Caco-2 (cell line): ENCODE measurements at regions not wholly inside any gene's neighbourhood (a gene's known extent, or its start where the extent isn't known, plus 50 kb on each side); places are given as distances from the start of the nearest gene placed in this dataset.

Source experiments
- BruUV-seq: library from RNA; stranded (reverse); fragments of 400-500 nt; replicated peaks from 2 replicates; lab custom pipeline; 2021; lab: Mats Ljungman, UMichigan
- CTCF ChIA-PET: fragments of 300-600 bp; sonication (Branson Sonifier 250); formaldehyde crosslinking; loops from one replicate; lab custom pipeline; 2022; ENCODE audit warnings: antibody characterized with exemption; lab: Charles Lee
- POLR2A ChIA-PET: fragments of 300-600 bp; sonication (Branson Sonifier 250); formaldehyde crosslinking; loops from one replicate; lab custom pipeline; 2022; ENCODE audit warnings: antibody characterized with exemption; lab: Charles Lee
- DNase-seq, 2 experiments: peaks; one replicate each; pipeline versions ENCODE4 v3.0.0 to v3.0.0-alpha.2; 2020 to 2022
- H3K27me3 ChIP-seq: replicated peaks from 2 replicates; pipeline ENCODE4 v1.6.0; 2011; ENCODE audit warnings: low read length; ENCODE audit not compliant: control insufficient read depth, insufficient read depth
- H3K36me3 ChIP-seq: 2 replicates; pipeline ENCODE4 v1.5.1; 2011; ENCODE audit warnings: low read length; ENCODE audit not compliant: control insufficient read depth, insufficient read depth
- H3K4me1 ChIP-seq: fragments of 250-450 bp; sonication (Bioruptor Pico); 2 replicates; pipeline ENCODE4 v1.5.1; 2020; ENCODE audit warnings: mild to moderate bottlenecking
- H3K4me3 ChIP-seq: 2 replicates; pipeline ENCODE4 v1.5.1; 2011; ENCODE audit warnings: low read depth, mild to moderate bottlenecking, control low read depth, low read length
- H3K9me3 ChIP-seq: fragments of 250-450 bp; sonication (Bioruptor Pico); 2 replicates; pipeline ENCODE4 v1.5.1; 2020; ENCODE audit warnings: mild to moderate bottlenecking, moderate library complexity
- H3K27ac Mint-ChIP-seq: one replicate; pipeline ENCODE4 v1.8.0; 2022; ENCODE audit warnings: mixed read lengths; ENCODE audit not compliant: unreplicated experiment
- H3K27me3 Mint-ChIP-seq: one replicate; pipeline ENCODE4 v1.8.0; 2022; ENCODE audit warnings: mixed read lengths; ENCODE audit not compliant: insufficient read depth, unreplicated experiment
- H3K36me3 Mint-ChIP-seq: one replicate; pipeline ENCODE4 v1.8.0; 2022; ENCODE audit warnings: mild to moderate bottlenecking, mixed read lengths; ENCODE audit not compliant: insufficient read depth, unreplicated experiment
- H3K4me1 Mint-ChIP-seq: one replicate; pipeline ENCODE4 v1.8.0; 2022; ENCODE audit warnings: low read depth, mixed read lengths; ENCODE audit not compliant: unreplicated experiment
- H3K4me3 Mint-ChIP-seq: one replicate; pipeline ENCODE4 v1.8.0; 2022; ENCODE audit warnings: mild to moderate bottlenecking, moderate library complexity, mixed read lengths; ENCODE audit not compliant: unreplicated experiment
- H3K9me3 Mint-ChIP-seq: one replicate; pipeline ENCODE4 v1.8.0; 2022; ENCODE audit warnings: mixed read lengths; ENCODE audit not compliant: unreplicated experiment
- intact Hi-C: fragments of 100-400 bp; cut with micrococcal nuclease; formaldehyde crosslinking; loops from one replicate; pipeline ENCODE4 v1.10.0; 2022; ENCODE audit not compliant: unreplicated experiment
- TF ChIP-seq, protein P1 (sequence below), 2 experiments: fragments of 200-600 bp in 1 of 2; IDR thresholded peaks; 1 replicate in 1 of 2; 2 replicates in 1 of 2; pipeline versions ENCODE4 v1.5.1 to v1.8.0; 2011 to 2022; ENCODE audit warnings: antibody characterized with exemption in 1 of 2, control low read depth in 1 of 2, inconsistent platforms in 1 of 2, low read depth in 1 of 2, low read length in 1 of 2, mild to moderate bottlenecking in 1 of 2, moderate library complexity in 1 of 2; ENCODE audit not compliant: insufficient read depth in 1 of 2, severe bottlenecking in 1 of 2, unreplicated experiment in 1 of 2

DNA sequence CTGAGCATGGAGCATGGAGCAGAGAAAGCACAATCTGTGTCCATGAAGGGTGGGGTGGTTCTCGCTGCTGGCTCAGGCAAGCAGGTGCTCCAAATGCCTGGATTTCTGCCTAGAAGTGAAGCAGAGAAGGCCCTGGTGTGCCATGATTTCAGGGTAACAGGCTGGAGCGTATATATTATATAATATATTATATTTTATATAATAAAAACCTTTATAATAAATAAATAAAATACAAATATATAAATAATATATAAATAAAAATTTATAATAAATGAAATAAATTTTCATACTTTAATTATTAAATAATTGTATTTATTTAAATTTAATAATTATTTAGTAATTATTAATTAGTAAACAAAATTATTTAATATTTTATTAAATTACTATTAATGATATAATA, 707.4 kb upstream of the COX7C start:
- H3K27me3 Mint-ChIP-seq, result no peaks in the 10 kb centered on the region
- H3K9me3 Mint-ChIP-seq, result no peaks in the 10 kb centered on the region
- no peak overlapping the region for H3K4me3 Mint-ChIP-seq
- CTCF ChIA-PET, result no interaction called here
- H3K36me3 ChIP-seq, result no peaks in the 10 kb centered on the region
- BruUV-seq, result no TSS peak
- H3K27ac Mint-ChIP-seq, result no peak overlapping the region
- POLR2A ChIA-PET, result no interaction called here
- no peaks in the 10 kb centered on the region for H3K4me1 Mint-ChIP-seq
- DNase-seq, result no peak
- no peak overlapping the region for H3K4me3 ChIP-seq
- H3K36me3 Mint-ChIP-seq, result no peaks in the 10 kb centered on the region
- no peaks in the 10 kb centered on the region for H3K9me3 ChIP-seq
- TF ChIP-seq, protein P1, sequence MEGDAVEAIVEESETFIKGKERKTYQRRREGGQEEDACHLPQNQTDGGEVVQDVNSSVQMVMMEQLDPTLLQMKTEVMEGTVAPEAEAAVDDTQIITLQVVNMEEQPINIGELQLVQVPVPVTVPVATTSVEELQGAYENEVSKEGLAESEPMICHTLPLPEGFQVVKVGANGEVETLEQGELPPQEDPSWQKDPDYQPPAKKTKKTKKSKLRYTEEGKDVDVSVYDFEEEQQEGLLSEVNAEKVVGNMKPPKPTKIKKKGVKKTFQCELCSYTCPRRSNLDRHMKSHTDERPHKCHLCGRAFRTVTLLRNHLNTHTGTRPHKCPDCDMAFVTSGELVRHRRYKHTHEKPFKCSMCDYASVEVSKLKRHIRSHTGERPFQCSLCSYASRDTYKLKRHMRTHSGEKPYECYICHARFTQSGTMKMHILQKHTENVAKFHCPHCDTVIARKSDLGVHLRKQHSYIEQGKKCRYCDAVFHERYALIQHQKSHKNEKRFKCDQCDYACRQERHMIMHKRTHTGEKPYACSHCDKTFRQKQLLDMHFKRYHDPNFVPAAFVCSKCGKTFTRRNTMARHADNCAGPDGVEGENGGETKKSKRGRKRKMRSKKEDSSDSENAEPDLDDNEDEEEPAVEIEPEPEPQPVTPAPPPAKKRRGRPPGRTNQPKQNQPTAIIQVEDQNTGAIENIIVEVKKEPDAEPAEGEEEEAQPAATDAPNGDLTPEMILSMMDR (IDR thresholded peaks at IDR 0.05; ENCODE audit: insufficient read depth in 1 of 2, low read depth in 1 of 2, low read length in 1 of 2, severe bottlenecking in 1 of 2, unreplicated experiment in 1 of 2), result no peak
- no peaks in the 10 kb centered on the region for H3K4me1 ChIP-seq
- intact Hi-C loops, result no loop called here
- no peaks in the 10 kb centered on the region for H3K27me3 ChIP-seq

DNA sequence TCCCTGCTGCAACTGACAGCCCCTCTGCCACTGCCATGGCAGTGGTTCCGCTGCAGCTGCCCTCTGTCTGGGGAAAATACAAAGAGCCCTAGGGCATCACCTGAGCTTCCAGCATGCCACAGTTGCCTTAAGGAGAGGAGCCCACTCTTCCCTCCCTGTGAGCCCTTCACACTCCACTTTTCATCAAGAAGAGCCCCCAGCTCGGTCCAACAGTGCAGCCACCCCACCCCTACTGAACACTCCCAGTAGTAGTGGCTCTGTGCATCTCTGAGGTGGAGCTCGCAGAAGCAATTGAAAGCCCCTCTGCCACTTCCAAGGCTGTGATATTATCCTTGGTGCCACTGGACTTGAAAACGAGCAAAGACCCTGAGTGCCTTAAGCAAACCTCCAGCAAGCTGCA, 696.8 kb upstream of the COX7C start:
- Histone ChIP-seq H3K27me3 (no peaks in the 10 kb centered on the region), H3K4me3 (no peak overlapping the region), H3K4me1 (no peaks in the 10 kb centered on the region), H3K9me3 (peaks cover 11% of the 10 kb centered on the region), H3K36me3 (no peaks in the 10 kb centered on the region)
- Mint-ChIP-seq H3K4me3 (no peak overlapping the region), H3K4me1 (no peaks in the 10 kb centered on the region), H3K27me3 (no peaks in the 10 kb centered on the region), H3K27ac (no peak overlapping the region), H3K9me3 (peaks cover 20% of the 10 kb centered on the region), H3K36me3 (no peaks in the 10 kb centered on the region)
- no TSS peak for BruUV-seq
- ChIA-PET CTCF (no interaction called here), POLR2A (no interaction called here)
- TF ChIP-seq, protein P1 (IDR thresholded peaks at IDR 0.05; ENCODE audit: insufficient read depth in 1 of 2, low read depth in 1 of 2, low read length in 1 of 2, severe bottlenecking in 1 of 2, unreplicated experiment in 1 of 2), result no peak
- DNase-seq, result no peak
- intact Hi-C loops, result no loop called here

DNA sequence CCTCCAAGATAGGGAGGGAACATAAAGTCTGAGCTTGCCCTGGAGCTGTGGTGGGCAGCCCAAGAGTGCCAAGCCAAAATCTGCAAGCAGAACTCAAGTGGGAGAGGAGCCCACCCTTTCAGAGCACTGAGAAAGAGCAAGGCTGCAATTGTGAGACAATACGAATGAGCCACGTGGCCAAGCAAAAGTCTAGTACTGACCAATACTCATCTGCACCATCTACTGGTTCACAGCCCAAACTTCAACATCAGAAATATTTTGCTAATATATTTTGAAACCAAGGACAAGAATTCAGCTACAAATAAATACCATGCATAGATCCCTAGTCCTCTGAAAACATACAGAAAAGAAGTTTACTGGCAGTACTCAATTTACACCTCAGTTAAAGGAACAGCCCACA, 696.2 kb upstream of the COX7C start:
- Histone ChIP-seq H3K36me3 (no peaks in the 10 kb centered on the region), H3K4me3 (no peak overlapping the region), H3K27me3 (no peaks in the 10 kb centered on the region), H3K4me1 (no peaks in the 10 kb centered on the region), H3K9me3 (peaks cover 11% of the 10 kb centered on the region)
- no peaks in the 10 kb centered on the region for H3K36me3 Mint-ChIP-seq
- H3K4me1 Mint-ChIP-seq, result no peaks in the 10 kb centered on the region
- H3K4me3 Mint-ChIP-seq, result no peak overlapping the region
- ChIA-PET CTCF (no interaction called here), POLR2A (no interaction called here)
- intact Hi-C loops, result no loop called here
- no peak for DNase-seq
- TF ChIP-seq, protein P1 (IDR thresholded peaks at IDR 0.05; ENCODE audit: insufficient read depth in 1 of 2, low read depth in 1 of 2, low read length in 1 of 2, severe bottlenecking in 1 of 2, unreplicated experiment in 1 of 2), result no peak
- no TSS peak for BruUV-seq
- H3K27ac Mint-ChIP-seq, result no peak overlapping the region
- H3K27me3 Mint-ChIP-seq, result no peaks in the 10 kb centered on the region
- H3K9me3 Mint-ChIP-seq, result peaks cover 20% of the 10 kb centered on the region
